PC-9 (cell line): ENCODE measurements at regions not wholly inside any gene's neighbourhood (a gene's known extent, or its start where the extent isn't known, plus 50 kb on each side); places are given as distances from the start of the nearest gene placed in this dataset.

ENCODE experiments used
- BruUV-seq: library from RNA; stranded (reverse); fragments of 400-500 nt; replicated peaks from 2 replicates; lab custom pipeline; 2021; lab: Mats Ljungman, UMichigan
- CTCF ChIA-PET: fragments of 300-600 bp; sonication (Branson Sonifier 250); formaldehyde crosslinking; loops from one replicate; lab custom pipeline; 2022; ENCODE audit warnings: antibody characterized with exemption; lab: Charles Lee
- POLR2A ChIA-PET: fragments of 300-600 bp; sonication (Branson Sonifier 250); formaldehyde crosslinking; loops from one replicate; lab custom pipeline; 2022; ENCODE audit warnings: antibody characterized with exemption; ENCODE audit not compliant: unreplicated experiment; lab: Charles Lee
- DNase-seq, 2 experiments: peaks; one replicate each; pipeline versions ENCODE4 v3.0.0 to v3.0.0-alpha.2; 2015 to 2022; ENCODE audit warnings: mixed read lengths in 1 of 2
- H2AFZ ChIP-seq: fragments of 200-600 bp; sonication (generic); 2 replicates; pipeline ENCODE4 v1.8.1; 2017; ENCODE audit warnings: antibody characterized with exemption
- H3F3A ChIP-seq: fragments of 200-600 bp; sonication (generic); 2 replicates; pipeline ENCODE4 v1.8.1; 2017; ENCODE audit warnings: antibody characterized with exemption, mild to moderate bottlenecking, low read depth; ENCODE audit not compliant: insufficient read depth
- H3K27ac ChIP-seq: fragments of 200-600 bp; sonication (generic); 2 replicates; pipeline ENCODE4 v1.6.1; 2016; ENCODE audit warnings: mixed run types
- H3K27me3 ChIP-seq: fragments of 200-600 bp; sonication (generic); 2 replicates; pipeline ENCODE4 v1.6.1; 2016; ENCODE audit warnings: low read depth, mixed run types; ENCODE audit not compliant: insufficient read depth
- H3K36me3 ChIP-seq: fragments of 200-600 bp; sonication (generic); 2 replicates; pipeline ENCODE4 v1.6.1; 2016; ENCODE audit warnings: low read depth, mixed run types
- H3K4me1 ChIP-seq: fragments of 200-600 bp; sonication (generic); replicated peaks from 2 replicates; pipeline ENCODE4 v1.6.1; 2016; ENCODE audit warnings: mixed run types; ENCODE audit not compliant: insufficient read depth
- H3K4me2 ChIP-seq: fragments of 200-600 bp; sonication (generic); 2 replicates; pipeline ENCODE4 v1.6.1; 2017; ENCODE audit warnings: mixed run types
- H3K4me3 ChIP-seq: fragments of 200-600 bp; sonication (generic); 2 replicates; pipeline ENCODE4 v1.6.1; 2016; ENCODE audit warnings: mixed run types
- H3K79me2 ChIP-seq: fragments of 200-600 bp; sonication (generic); 2 replicates; pipeline ENCODE4 v1.6.1; 2017; ENCODE audit warnings: low read depth, mixed run types
- H3K9me2 ChIP-seq: fragments of 200-600 bp; sonication (generic); 2 replicates; pipeline ENCODE4 v1.8.1; 2017; ENCODE audit warnings: mild to moderate bottlenecking; ENCODE audit not compliant: insufficient read depth
- H3K9me3 ChIP-seq: fragments of 200-600 bp; sonication (generic); 2 replicates; pipeline ENCODE4 v1.8.1; 2016; ENCODE audit warnings: low read depth; ENCODE audit not compliant: insufficient read depth
- H4K20me1 ChIP-seq: fragments of 200-600 bp; sonication (generic); 2 replicates; pipeline ENCODE4 v1.8.1; 2017; ENCODE audit not compliant: insufficient read depth
- EZH2 ChIP-seq: fragments of 200-600 bp; sonication (generic); IDR thresholded peaks from 2 replicates; pipeline ENCODE4 v1.8.0; 2017; ENCODE audit warnings: antibody characterized with exemption, low read depth
- intact Hi-C: fragments of 100-400 bp; cut with micrococcal nuclease; formaldehyde crosslinking; loops from one replicate; pipeline ENCODE4 v1.10.0; 2022; ENCODE audit not compliant: unreplicated experiment
- TF ChIP-seq, protein P1 (sequence below): fragments of 200-600 bp; sonication (generic); conservative IDR thresholded peaks from 2 replicates; pipeline ENCODE4 v1.6.1; 2017; ENCODE audit warnings: mixed run types, antibody characterized with exemption, mild to moderate bottlenecking, moderate library complexity

DNA sequence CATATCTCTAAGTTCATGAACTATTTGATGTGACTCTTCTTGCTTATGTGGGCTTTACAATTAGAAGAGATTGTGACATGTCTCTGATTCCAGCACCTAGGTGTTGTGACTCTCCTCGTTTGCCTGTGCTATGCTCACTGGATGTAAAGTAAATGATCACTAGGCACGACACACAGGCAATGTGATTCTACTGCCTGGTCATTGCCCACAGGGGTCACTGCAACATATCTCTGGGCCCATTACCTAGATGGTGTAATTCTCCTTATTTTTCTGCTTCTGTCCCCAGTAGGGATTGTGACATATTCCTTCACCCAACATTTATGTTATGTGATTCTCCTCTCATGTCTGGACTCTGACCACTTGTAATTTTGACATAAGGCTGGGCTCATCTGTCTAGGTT is 65.8 kb upstream of the ZNF91 start:
- no peaks in the 10 kb centered on the region for H4K20me1 ChIP-seq
- no peak overlapping the region for H3K27ac ChIP-seq
- 0 out of 2 replicates have a peak, but pooled peaks cover 3% of the 10 kb centered on the region for H3F3A ChIP-seq
- H3K9me2 ChIP-seq, result no peaks in the 10 kb centered on the region
- peaks cover 22% of the 10 kb centered on the region for H3K9me3 ChIP-seq
- BruUV-seq, result no TSS peak
- no peaks in the 10 kb centered on the region for H3K79me2 ChIP-seq
- DNase-seq, result no peak
- CTCF ChIA-PET, result no interaction called here
- intact Hi-C loops, result no loop called here
- H3K36me3 ChIP-seq, result no peaks in the 10 kb centered on the region
- H2AFZ ChIP-seq, result no peak overlapping the region
- TF ChIP-seq, protein P1, sequence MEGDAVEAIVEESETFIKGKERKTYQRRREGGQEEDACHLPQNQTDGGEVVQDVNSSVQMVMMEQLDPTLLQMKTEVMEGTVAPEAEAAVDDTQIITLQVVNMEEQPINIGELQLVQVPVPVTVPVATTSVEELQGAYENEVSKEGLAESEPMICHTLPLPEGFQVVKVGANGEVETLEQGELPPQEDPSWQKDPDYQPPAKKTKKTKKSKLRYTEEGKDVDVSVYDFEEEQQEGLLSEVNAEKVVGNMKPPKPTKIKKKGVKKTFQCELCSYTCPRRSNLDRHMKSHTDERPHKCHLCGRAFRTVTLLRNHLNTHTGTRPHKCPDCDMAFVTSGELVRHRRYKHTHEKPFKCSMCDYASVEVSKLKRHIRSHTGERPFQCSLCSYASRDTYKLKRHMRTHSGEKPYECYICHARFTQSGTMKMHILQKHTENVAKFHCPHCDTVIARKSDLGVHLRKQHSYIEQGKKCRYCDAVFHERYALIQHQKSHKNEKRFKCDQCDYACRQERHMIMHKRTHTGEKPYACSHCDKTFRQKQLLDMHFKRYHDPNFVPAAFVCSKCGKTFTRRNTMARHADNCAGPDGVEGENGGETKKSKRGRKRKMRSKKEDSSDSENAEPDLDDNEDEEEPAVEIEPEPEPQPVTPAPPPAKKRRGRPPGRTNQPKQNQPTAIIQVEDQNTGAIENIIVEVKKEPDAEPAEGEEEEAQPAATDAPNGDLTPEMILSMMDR, result no peak
- TF ChIP-seq EZH2, result no peak
- no peak overlapping the region for H3K4me3 ChIP-seq
- POLR2A ChIA-PET, result no interaction called here
- peaks cover 9% of the 10 kb centered on the region for H3K4me1 ChIP-seq
- no peaks in the 10 kb centered on the region for H3K27me3 ChIP-seq
- H3K4me2 ChIP-seq, result no peak overlapping the region

- peak in 1 of 2 experiments; percentile 54 for DNase-seq
- Histone ChIP-seq H3K9me3 (peaks cover 22% of the 10 kb centered on the region), H3K4me3 (no peak overlapping the region), H3K4me1 (peaks cover 9% of the 10 kb centered on the region), H3K36me3 (no peaks in the 10 kb centered on the region), H3K79me2 (no peaks in the 10 kb centered on the region), H3K9me2 (no peaks in the 10 kb centered on the region), H3K27me3 (no peaks in the 10 kb centered on the region), H3F3A (0 out of 2 replicates have a peak, but pooled peaks cover 3% of the 10 kb centered on the region), H4K20me1 (no peaks in the 10 kb centered on the region), H2AFZ (no peak overlapping the region), H3K27ac (no peak overlapping the region), H3K4me2 (no peak overlapping the region)
- intact Hi-C loops, result no loop called here
- POLR2A ChIA-PET, result no interaction called here
- no TSS peak for BruUV-seq
- TF ChIP-seq EZH2, result no peak
- TF ChIP-seq, protein P1, result no peak
- CTCF ChIA-PET, result no interaction called here
Measured at GRCh38 chr19:23460656-23461055, 65.4 kb upstream of the ZNF91 start.
